Stimulated activated naive B cell treated with anti-CD40 and anti-IgM and Interleukin-4, amounts not matched to agents 10 μg/mL and 1 μg/mL and 100 μg/mL, for 72 hours (primary cell): ENCODE measurements at regions not wholly inside any gene's neighbourhood (a gene's known extent, or its start where the extent isn't known, plus 50 kb on each side); places are given as distances from the start of the nearest gene placed in this dataset.
"Not testable (repeated sequence)": the region's sequence is repeated elsewhere in the genome, so short reads cannot be mapped to it uniquely, and the experiment has no call there.

Source experiments
- ATAC-seq, 2 donors: fragments of 150-1000 bp; cut with Tn5 transposase; replicated peaks; 2 replicates each; pipeline ENCODE4 v1.10.0; 2021; ENCODE audit warnings: moderate library complexity in 1 of 2
- DNase-seq: peaks from one replicate; pipeline ENCODE4 v3.0.0; 2021
- H3K27ac Mint-ChIP-seq: one replicate; pipeline ENCODE4 v1.8.0; 2022; ENCODE audit warnings: mild to moderate bottlenecking, mixed read lengths
- H3K27me3 Mint-ChIP-seq, 2 donors: one replicate each; pipeline ENCODE4 v1.8.0; 2022; ENCODE audit warnings: mixed read lengths in 2 of 2
- H3K36me3 Mint-ChIP-seq, 2 donors: one replicate each; pipeline ENCODE4 v1.8.0; 2022; ENCODE audit warnings: mixed read lengths in 2 of 2, mild to moderate bottlenecking in 1 of 2
- H3K4me1 Mint-ChIP-seq, 2 donors: one replicate each; pipeline ENCODE4 v1.8.0; 2022; ENCODE audit warnings: mixed read lengths in 2 of 2, mild to moderate bottlenecking in 1 of 2
- H3K4me3 Mint-ChIP-seq, 2 donors: one replicate each; pipeline ENCODE4 v1.8.0; 2022; ENCODE audit warnings: mild to moderate bottlenecking in 2 of 2, mixed read lengths in 2 of 2, moderate library complexity in 1 of 2
- H3K9me3 Mint-ChIP-seq, 2 donors: one replicate each; pipeline ENCODE4 v1.8.0; 2022; ENCODE audit warnings: mixed read lengths in 2 of 2, mild to moderate bottlenecking in 1 of 2

DNA sequence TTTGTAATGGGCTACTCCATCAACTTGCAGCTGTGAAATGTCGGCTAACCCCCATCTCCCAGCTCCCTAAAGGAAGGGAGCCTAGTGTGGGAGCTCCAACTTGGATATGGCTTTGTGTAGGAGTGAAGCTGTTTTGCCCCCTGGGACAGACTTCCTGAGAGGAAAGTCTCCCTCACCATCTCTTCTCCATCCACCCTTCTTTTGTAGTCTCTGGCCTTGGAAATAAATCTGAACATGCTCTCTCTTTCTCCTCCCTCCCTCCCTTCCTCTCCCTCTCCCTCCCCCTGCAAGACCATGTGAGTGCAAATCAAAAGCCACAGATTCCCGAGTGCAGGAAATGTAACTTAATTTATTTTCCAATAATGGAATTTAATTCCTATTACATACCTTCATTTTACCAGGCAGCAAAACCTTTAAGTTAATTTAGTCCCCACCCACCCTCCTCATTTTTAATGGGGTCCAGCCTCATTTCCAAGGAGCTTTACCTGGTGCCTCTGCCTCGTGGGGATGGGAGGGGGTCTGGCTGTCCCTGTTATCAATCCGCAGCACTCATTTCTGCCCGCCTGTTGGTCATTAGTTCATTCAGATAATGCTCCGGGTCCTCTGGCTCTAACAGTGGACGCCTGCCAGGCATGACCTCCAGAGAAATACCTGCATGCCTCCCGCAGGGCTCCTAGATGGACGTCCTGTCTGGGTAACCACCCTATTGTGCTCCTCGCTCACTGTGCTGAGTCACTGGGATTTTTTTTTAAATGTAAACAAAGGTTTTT, 122.9 kb upstream of the TAF11L2 start:
- no peak for ATAC-seq
- no peaks in the 10 kb centered on the region for H3K9me3 Mint-ChIP-seq
- no peaks in the 10 kb centered on the region for H3K27me3 Mint-ChIP-seq
- DNase-seq = no peak
- no peak overlapping the region for H3K27ac Mint-ChIP-seq
- H3K36me3 Mint-ChIP-seq = no peaks in the 10 kb centered on the region
- H3K4me1 Mint-ChIP-seq = peaks cover 6 to 15% of the 10 kb centered on the region in 2 donors
- no peak overlapping the region for H3K4me3 Mint-ChIP-seq

DNA sequence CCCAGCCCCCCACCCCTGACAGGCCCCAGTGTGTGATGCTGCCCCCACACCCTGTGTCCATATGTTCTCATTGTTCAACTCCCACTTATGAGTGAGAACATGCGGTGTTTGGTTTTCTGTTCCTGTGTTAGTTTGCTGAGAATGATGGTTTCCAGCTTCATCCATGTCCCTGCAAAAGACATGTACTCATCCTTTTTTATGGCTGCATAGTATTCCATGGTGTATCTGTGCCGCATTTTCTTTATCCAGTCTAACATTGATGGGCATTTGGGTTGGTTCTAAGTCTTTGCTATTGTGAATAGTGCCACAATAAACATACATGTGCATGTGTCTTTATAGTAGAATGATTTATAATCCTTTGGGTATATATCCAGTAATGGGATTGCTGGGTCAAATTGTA, 122.1 kb upstream of the TAF11L2 start:
- H3K4me3 Mint-ChIP-seq = not testable (repeated sequence)

DNA sequence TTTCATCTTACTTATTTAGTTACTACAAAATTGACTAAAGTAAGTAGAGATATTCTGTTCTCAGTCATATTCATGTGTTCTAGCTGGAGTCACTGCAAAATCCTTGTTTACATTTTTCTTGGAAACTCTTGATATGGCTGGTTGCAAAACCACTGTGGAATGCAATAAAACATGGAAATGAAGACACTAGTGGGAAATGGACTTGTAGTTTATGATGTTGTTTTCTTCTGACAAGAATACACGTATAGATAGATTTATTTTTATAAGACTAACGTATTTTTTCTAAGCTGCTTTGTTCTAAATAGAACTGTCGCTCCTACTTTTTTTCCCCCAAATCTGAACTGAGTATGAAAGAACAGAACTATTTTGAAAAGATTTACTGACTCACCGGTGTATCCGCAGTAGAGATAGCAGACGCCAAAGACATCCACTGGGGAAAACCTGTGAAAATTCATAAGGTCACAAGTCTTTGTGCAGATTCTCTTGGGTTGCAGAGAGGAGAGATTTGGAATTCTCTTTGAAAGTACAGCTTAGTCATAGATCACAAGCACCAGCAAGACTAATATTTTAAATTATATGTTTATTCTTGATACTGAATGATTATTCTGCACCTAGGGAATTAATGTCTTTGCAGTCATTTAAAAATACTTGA, 119.6 kb upstream of the TAF11L2 start:
- Mint-ChIP-seq H3K27me3 (no peaks in the 10 kb centered on the region), H3K4me1 (peaks cover 1 to 22% of the 10 kb centered on the region in 2 donors), H3K9me3 (no peaks in the 10 kb centered on the region), H3K36me3 (no peaks in the 10 kb centered on the region), H3K27ac (no peak overlapping the region), H3K4me3 (no peak overlapping the region)
- no peak for ATAC-seq
- no peak for DNase-seq

More for the DNA sequence above, 122.1 kb upstream of the TAF11L2 start:
- DNase-seq, ATAC-seq, H3K27ac Mint-ChIP-seq, H3K9me3 Mint-ChIP-seq, H3K27me3 Mint-ChIP-seq, H3K36me3 Mint-ChIP-seq: not testable (repeated sequence)
- H3K4me1 Mint-ChIP-seq = peaks cover 5 to 19% of the 10 kb centered on the region in 2 donors

DNA sequence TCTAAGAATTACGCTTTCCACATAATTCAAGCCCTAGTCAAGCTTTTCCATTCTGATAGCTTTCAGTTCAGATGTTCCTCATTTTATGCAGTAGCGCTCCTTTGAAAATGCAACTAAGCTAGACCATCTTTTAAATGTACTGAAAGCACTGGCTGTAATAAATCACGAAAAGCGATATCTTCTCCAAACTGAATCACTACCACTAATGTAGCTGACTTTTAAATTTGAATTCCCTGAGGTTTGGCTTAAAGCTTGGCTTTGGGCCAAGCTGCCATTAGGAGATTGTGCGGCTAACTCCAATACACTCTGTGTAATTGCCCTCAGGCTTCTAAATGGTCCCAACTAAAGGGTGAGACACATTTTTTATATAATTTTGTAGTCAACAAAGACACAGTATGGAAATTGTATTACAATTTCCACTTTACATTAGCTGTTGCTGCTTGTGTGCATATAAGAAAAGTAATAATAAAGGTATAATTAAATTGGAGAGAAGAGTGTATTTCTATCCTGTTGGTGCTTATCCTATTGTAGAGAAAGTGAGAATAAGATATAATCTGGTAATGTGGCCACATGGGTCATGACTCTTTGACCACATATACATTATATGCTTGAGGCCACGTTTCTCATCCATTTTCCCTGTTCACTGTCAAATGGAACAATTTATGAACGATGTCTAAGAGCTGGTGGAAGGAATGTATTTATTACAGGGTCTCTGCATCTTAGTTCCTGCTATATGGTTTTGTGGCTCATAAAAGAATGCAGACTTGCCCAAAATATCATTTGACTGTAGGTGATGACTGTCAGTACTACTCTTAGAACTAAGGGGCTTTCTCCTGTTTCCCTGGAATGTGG, 118.7 kb upstream of the TAF11L2 start:
- no peak for ATAC-seq

DNA sequence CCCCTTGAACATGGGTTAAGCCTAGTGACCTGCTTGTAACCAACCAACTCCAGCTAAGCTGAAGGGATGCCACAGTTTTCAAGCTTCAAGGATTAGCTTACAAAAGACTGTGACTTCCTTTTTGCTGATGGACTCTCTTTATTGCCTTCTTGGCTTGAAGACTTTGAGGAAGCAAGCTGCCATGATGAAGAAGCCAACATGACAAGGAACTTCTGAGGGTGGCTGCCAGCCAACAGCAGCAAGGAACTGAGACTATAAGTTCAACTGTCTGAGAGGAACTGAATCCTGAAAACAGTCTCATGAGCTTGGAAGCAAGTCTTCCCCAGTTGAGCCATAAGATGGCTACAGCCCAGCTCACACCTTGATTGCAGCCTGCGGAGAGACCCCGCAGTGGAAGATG, 116.1 kb upstream of the TAF11L2 start:
- no peak for DNase-seq
- H3K27me3 Mint-ChIP-seq = no peaks in the 10 kb centered on the region
- peak; percentile 63 to 75 for ATAC-seq
- no peak overlapping the region for H3K27ac Mint-ChIP-seq
- no peaks in the 10 kb centered on the region for H3K9me3 Mint-ChIP-seq
- no peaks in the 10 kb centered on the region for H3K36me3 Mint-ChIP-seq
- no peak overlapping the region for H3K4me3 Mint-ChIP-seq
- H3K4me1 Mint-ChIP-seq = peaks cover 0 to 15% of the 10 kb centered on the region in 2 donors

More for the DNA sequence above, 118.7 kb upstream of the TAF11L2 start:
- Mint-ChIP-seq H3K9me3 (no peaks in the 10 kb centered on the region), H3K4me3 (no peak overlapping the region), H3K27me3 (no peaks in the 10 kb centered on the region), H3K4me1 (peaks cover 0 to 15% of the 10 kb centered on the region in 2 donors), H3K36me3 (no peaks in the 10 kb centered on the region), H3K27ac (no peak overlapping the region)
- DNase-seq = no peak

DNA sequence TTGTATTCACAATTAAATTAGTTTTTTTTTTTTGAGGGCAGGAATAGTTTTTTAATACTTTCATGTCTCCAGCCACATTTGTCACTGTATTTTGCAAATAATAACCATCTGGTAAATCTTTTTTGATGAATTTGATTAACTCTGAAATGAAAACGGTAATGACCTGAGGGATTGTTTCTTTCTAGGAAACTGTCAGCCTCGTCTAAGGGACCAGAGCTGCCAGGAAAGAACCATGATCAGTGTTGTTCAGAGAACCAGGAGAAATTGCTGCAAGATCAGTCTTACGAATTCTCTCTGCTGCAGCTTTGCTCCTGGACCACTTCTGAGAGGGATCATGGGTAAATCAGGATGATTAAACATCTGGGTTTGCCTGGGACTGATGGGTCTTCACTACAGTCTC, 114.5 kb upstream of the TAF11L2 start:
- Mint-ChIP-seq H3K4me3 (no peak overlapping the region), H3K27me3 (no peaks in the 10 kb centered on the region), H3K36me3 (no peaks in the 10 kb centered on the region), H3K4me1 (peaks cover 0 to 15% of the 10 kb centered on the region in 2 donors), H3K27ac (no peak overlapping the region), H3K9me3 (no peaks in the 10 kb centered on the region)
- ATAC-seq = no peak
- DNase-seq = no peak

DNA sequence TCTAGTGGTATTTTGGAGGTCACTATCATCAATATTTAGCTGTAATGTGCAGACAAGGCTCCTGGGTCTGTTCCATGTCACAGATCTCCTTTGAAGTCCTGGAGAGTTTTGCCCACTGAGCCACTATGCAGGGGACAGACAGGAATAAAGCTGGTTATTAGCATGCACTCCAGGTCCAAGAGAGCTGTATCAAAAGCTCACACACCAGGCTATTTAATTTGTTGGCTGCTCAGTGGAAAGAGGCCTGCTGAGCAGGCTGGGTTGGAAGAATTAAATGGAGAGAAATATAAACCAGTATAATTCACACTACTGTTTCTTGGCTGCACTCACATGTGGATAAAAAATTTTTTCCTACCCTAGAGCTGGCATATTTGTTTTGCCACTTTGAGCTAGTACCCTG, 113.8 kb upstream of the TAF11L2 start:
- ATAC-seq = no peak
- H3K4me3 Mint-ChIP-seq = no peak overlapping the region
- H3K27me3 Mint-ChIP-seq = no peaks in the 10 kb centered on the region
- H3K27ac Mint-ChIP-seq = no peak overlapping the region
- H3K4me1 Mint-ChIP-seq = peaks cover 0 to 15% of the 10 kb centered on the region in 2 donors
- no peaks in the 10 kb centered on the region for H3K36me3 Mint-ChIP-seq
- DNase-seq = no peak
- H3K9me3 Mint-ChIP-seq = no peaks in the 10 kb centered on the region

DNA sequence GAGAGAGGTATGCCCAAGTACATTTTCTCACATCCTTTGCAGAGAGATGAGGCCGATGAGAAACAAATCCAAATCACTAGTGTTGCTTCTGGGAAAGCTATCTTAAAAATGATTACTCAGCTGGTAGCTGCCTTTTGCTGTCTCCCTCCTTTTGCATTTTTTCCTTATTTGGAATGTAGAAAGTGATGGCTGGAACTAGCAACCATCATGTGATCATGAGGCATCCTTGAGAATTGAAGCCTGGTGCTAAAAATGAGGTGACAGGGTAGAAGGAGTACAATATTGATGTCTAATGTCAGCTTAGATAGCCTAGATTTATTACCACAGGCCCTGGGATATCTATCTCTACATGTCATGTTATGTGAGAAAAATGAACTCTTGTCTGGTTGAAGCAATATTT, 109.3 kb upstream of the TAF11L2 start:
- Mint-ChIP-seq H3K4me3 (no peak overlapping the region), H3K9me3 (no peaks in the 10 kb centered on the region), H3K36me3 (no peaks in the 10 kb centered on the region), H3K27me3 (no peaks in the 10 kb centered on the region), H3K27ac (no peak overlapping the region), H3K4me1 (no peaks in the 10 kb centered on the region)
- ATAC-seq (no peak), DNase-seq (no peak)

DNA sequence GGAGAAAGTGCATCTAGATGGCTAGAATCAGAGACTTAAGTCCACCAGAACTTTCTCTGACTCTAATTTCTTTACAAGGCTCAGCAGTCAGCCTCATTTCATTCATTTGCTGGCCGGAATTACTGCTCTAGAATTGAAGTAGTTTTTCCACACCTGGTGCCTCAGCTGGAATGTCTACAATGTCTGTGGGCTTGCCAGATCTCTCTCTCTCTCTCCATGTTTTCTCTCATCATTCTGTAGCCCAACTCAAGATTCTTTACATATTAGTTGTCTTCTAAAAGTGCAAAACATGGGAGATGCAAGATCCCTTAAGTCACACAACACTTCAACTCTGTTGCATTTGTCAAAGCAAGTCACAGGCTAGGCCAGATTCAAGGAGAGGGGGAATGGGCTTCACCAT, 103.9 kb upstream of the TAF11L2 start:
- Mint-ChIP-seq H3K4me3 (no peak overlapping the region), H3K27me3 (no peaks in the 10 kb centered on the region), H3K9me3 (peaks cover 7 to 9% of the 10 kb centered on the region in 2 donors), H3K4me1 (peaks cover 20 to 27% of the 10 kb centered on the region in 2 donors), H3K27ac (no peak overlapping the region), H3K36me3 (peaks cover 3 to 9% of the 10 kb centered on the region in 2 donors)
- DNase-seq (no peak), ATAC-seq (no peak)

DNA sequence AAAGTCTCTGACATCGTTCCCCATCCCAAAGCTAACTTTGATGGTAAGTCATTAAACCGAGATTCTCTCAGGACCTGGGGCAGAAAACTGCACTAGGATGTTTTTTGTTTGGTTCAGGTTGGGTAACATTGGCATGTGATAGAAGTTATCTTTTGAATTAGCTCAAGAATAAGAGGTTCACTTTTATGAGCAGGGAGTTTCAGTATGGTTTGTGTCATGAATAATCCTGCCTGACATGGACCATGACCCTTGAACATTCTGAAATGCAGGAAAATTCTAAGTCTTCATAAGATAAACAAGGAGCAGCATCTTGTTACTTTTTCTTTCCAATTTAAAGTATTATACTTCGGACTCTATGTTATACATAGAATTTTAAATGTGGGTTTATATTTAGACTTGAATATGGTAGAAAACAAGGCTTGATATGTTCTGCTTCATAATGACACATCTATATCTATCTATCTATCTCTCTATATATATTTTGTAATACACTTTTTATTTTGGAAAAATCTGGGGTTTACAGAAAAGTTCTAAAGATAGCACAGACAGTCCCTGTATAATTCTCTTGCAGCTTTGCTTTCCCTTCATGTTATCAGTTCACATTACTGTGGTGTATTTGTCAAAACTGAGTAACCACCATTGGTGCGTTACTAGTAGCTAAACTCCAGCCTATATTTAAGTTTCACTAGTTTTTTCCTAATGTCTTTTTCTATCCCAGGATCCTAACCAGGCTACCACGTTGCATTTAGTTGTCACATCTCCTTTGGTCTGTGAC, 102.7 kb upstream of the TAF11L2 start:
- no peak for DNase-seq
- no peak overlapping the region for H3K4me3 Mint-ChIP-seq
- peaks cover 7 to 9% of the 10 kb centered on the region in 2 donors for H3K9me3 Mint-ChIP-seq
- peaks cover 26 to 39% of the 10 kb centered on the region in 2 donors for H3K4me1 Mint-ChIP-seq
- no peaks in the 10 kb centered on the region for H3K27me3 Mint-ChIP-seq
- peaks cover 3 to 9% of the 10 kb centered on the region in 2 donors for H3K36me3 Mint-ChIP-seq
- ATAC-seq = no peak
- H3K27ac Mint-ChIP-seq = no peak overlapping the region

DNA sequence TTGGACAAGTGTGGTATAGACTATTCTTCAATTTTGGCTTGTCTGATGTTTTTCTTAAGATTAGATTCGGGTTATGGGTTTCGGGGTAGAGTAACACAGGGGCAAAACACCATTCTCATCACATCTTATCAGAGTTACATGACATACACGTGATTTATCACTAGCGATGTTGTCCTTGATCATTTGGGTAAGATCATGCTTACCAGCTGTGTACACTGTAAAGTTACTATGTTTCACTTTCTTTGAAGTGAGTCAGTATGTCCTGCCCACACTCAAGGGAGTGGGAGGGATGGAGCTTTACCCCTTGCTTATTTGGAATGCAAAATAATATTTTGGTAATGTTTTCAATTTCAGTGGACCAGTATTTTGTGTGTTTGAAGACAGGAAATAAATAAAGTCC, 101.8 kb upstream of the TAF11L2 start:
- Mint-ChIP-seq H3K36me3 (peaks cover 3 to 9% of the 10 kb centered on the region in 2 donors), H3K27ac (no peak overlapping the region), H3K4me3 (no peak overlapping the region), H3K27me3 (no peaks in the 10 kb centered on the region), H3K9me3 (peaks cover 7 to 9% of the 10 kb centered on the region in 2 donors), H3K4me1 (peaks cover 36 to 48% of the 10 kb centered on the region in 2 donors)
- ATAC-seq (no peak), DNase-seq (no peak)

DNA sequence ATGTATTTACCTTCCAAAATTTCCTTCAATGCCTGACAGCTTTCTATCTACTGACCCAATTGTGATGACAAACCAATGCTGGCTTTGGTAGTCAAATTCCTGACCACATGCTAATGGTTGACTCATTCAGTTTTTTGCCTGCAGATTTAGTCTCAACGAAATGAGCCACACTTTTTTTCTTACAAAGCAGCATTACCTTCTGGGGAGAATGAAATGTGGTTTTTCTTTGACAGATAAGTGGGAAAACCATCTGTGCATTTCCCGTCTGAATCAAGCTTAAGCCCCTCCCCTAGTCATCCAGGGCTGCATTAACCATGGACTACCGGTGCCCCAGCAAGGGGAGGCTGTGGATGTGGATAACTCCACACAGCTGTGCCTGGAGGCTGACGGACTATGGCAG, 99.6 kb upstream of the TAF11L2 start:
- peaks cover 3 to 9% of the 10 kb centered on the region in 2 donors for H3K36me3 Mint-ChIP-seq
- H3K4me3 Mint-ChIP-seq = peak overlapping the region in 1 of 2 donors; percentile 4
- ATAC-seq (peak; percentile 65 to 73), DNase-seq (no peak)
- H3K4me1 Mint-ChIP-seq = peaks cover 36 to 51% of the 10 kb centered on the region in 2 donors
- H3K27me3 Mint-ChIP-seq = peaks cover 1 to 4% of the 10 kb centered on the region in 2 donors
- peaks cover 7 to 9% of the 10 kb centered on the region in 2 donors for H3K9me3 Mint-ChIP-seq
- H3K27ac Mint-ChIP-seq = no peak overlapping the region

DNA sequence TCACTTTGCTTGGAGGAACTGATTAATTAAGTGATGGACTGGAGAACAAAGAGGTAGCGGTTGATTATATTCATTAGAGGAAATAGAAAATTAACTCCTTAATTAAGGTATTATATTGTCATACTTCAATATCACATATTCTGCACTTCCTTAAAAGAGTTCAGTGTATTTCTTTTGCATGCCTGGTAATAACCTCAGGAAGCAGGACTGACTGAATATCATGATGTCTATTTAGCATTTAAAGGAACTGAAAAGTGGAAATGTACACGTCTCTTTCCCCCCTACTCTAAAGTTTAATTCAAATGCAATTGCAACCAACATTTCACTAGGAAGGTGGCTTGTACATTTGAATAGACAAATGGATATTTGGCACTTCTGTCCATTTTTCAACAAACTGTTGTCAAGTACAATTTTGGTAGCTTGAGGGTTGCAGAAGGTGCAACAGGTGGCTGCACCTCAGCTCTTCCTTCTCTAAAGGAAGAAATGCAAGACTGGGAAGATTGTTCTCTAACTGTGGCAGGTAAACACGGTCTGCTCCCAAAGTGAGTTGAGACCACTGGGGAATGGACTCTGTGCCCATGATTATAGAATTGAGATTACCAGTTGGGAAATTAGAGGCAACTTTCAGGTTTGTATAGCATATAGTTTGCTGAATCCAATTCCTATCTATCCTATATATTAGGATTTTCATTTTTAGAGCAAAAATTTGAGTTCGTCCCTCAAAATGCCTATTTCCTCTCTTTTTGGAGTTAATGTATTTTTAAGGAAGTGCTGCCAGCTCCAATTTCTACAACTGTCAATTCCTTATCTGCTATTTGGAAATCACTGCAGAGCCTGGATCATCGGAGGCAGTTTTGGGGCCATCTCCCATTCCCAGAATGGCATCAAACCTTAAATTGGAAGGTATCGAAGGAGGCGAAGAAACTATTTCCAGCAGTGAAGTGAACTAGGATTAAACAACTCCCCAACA, 98.9 kb upstream of the TAF11L2 start:
- Mint-ChIP-seq H3K9me3 (peaks cover 7 to 8% of the 10 kb centered on the region in 2 donors), H3K27ac (no peak overlapping the region), H3K36me3 (peaks cover 3 to 9% of the 10 kb centered on the region in 2 donors), H3K27me3 (peaks cover 6 to 9% of the 10 kb centered on the region in 2 donors), H3K4me1 (peaks cover 36 to 51% of the 10 kb centered on the region in 2 donors), H3K4me3 (no peak overlapping the region)
- ATAC-seq (peak; percentile 63 to 72), DNase-seq (no peak)
